ENCODE measurements at regions not wholly inside any gene's neighbourhood (a gene's known extent, or its start where the extent isn't known, plus 50 kb on each side); places are given as distances from the start of the nearest gene placed in this dataset.
"Not testable (repeated sequence)": the region's sequence is repeated elsewhere in the genome, so short reads cannot be mapped to it uniquely, and the experiment has no call there.

DNA sequence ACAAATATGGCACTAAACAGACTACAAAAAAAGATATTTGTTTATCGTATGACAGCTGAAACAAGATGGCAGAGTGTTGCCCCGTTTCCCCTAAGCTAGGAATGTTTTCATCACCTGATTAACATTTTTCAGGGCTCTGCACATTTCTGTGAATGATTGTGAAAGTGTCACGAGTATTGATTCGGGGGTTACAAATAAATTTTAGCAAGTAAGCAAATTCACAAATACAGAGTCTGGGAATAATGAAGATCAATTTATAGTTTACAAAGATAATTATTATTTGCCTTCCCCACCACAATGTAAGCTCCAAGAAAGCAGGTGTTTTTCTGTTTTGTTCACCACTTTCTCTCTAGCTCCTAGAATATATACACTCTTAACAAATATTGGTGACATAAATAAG, 361.2 kb upstream of the ERCC4 start:
- DNase-seq, result no peak

- no peak for DNase-seq
Measured at GRCh38 chr16:13559624-13560023, 360.3 kb upstream of the ERCC4 start.

DNA sequence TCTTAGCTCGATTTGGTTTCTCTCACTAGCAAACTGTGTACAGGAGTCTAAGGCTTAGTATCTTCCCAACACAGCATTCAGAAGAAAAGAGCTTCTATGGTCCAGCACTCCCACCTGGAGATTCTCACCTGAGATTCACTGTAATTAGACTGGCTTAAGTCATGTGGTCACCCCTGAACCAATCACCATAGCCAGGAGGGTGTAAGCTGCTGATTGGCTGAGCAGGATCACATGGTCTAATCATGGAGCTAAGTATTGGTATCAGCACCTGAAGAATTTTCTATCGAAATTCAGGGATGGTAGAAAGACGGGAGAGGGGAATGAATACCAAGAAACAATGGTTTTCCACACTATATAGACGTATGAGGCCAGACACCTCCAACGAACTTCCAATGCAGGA, 359.8 kb upstream of the ERCC4 start:
- no peak for DNase-seq

- DNase-seq, result no peak
Measured at GRCh38 chr16:13561291-13562070, 358.5 kb upstream of the ERCC4 start.

- no peak for DNase-seq
Measured at GRCh38 chr16:13568803-13569202, 351.2 kb upstream of the ERCC4 start.

GRCh38 chr16:13569986-13570385, 350.0 kb upstream of the ERCC4 start:
- DNase-seq, result no peak

- no peak for DNase-seq
Measured at GRCh38 chr16:13571036-13571435, 348.9 kb upstream of the ERCC4 start.

- no peak for DNase-seq
Measured at GRCh38 chr16:13573903-13574302, 346.1 kb upstream of the ERCC4 start.

DNA sequence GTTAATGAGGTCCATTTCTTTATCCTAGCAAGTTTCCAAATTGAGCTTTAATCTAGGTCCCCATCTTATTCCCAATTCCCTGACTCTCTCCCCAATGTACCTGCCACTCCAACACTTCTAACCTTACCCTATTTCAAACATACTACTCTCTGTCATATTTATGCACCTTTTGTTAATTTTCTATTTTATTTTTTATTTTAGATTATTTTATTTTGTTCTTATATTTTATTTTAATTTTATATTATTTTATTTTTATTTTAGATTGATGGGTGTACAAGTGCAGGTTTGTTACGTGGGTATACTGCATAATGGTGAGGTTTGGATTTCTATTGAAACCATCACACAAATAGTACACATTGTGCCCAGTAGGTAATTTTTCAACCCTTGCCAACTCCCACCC, 333.9 kb upstream of the ERCC4 start:
- DNase-seq, result no peak

DNA sequence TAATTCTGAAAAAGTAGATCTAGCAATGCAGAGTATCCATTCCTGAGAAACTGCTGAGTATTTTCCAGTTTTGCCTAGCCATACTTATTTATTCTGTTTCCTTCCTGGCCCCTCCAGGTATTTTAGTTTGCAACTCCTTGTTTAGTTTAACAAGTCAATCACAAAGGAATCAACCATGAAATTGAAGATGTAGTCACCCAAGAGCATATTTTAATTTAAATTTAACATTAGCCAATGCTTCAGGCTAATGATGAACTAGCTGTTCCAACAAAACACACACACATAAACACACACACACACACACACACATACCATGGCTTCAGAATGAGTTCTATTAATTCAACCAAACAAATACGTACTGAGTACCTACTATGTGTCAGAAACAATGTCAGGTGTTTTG, 332.8 kb upstream of the ERCC4 start:
- no peak for DNase-seq

DNA sequence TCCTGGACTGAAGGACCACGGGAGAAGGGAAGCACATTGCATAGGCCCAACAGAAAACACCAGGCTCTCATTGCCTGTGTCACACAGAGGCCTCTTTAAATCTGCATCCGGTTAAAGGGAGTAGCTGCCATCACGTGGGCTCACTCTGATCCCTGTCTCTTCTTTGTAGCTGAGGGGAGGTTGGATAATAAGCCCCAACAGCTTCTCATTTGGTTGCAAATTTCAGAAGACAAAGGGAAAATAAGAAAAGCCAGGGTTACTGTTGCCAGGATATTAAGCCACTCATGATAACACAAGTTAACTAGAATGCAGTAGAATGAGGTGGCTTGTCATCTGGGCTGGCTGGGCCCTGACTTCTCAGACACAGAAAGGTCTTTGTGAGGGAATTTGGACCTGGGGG, 325.1 kb upstream of the ERCC4 start:
- DNase-seq, result no peak

- no peak for DNase-seq
Measured at GRCh38 chr16:13606804-13607203, 313.1 kb upstream of the ERCC4 start.

DNA sequence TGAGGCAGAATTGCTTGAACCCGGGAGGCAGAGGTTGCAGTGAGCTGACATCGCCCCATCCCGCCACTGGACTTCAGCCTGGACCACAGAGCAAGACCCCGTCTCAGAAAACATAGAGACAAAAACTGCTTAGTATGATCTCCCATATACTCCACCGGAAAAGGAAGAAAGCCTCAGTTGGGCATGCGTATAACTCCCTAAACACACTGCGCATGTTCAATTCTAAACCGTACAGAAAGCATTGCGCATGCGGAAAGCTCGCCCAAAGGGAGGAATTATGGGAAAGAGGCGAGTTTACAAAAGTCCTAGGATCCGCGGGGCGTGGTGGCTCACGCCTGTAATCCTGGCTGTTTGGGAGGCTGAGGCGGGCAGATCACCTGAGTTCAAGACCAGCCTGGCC, 312.7 kb upstream of the ERCC4 start:
- no peak for DNase-seq

GRCh38 chr16:13611596-13611995, 308.4 kb upstream of the ERCC4 start:
- no peak for DNase-seq

GRCh38 chr16:13612623-13613022, 307.3 kb upstream of the ERCC4 start:
- DNase-seq, result no peak

- no peak for DNase-seq
Measured at GRCh38 chr16:13613165-13613564, 306.8 kb upstream of the ERCC4 start.

DNA sequence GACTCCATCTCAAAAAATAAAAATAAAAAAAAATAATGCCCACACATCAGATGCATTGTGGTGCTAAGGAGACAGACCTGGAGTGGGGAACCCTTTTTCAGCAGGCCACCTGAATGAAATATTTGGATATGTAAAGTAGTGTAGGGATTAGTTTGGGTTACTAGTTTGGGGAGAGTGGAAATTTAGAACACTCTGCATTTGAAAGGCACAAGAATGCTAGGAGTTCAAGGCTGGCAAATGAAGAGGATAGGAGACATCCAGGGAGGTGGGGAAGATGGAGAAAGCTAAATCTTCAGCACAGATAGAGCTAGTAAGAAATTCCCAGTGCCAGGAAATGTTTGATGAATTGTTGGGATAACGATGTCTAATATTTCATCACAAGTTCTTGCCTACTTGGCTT, 298.3 kb upstream of the ERCC4 start:
- no peak for DNase-seq

GRCh38 chr16:13628156-13628555, 291.8 kb upstream of the ERCC4 start:
- no peak for DNase-seq

DNA sequence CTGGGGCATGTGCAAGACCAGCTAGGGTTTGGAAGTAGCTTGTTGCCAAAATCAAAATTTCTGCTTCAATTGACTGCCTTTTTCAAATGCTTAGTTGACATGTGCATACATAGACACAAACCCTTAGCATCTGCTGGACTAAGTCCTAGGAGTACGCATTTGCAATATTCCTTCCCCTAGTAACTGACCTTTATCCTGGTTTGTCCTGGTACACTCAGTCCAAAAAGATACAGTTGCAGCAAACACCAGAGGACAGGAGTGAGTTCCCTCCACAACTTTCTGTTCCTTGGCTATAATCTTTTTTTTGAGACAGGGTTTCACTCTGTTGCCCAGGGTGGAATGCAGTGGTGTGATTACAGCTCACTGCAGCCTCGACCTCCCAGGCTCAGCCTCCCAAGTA, 290.2 kb upstream of the ERCC4 start:
- no peak for DNase-seq

GRCh38 chr16:13630374-13630773, 289.6 kb upstream of the ERCC4 start:
- no peak for DNase-seq

- DNase-seq, result no peak
Measured at GRCh38 chr16:13631213-13631767, 288.7 kb upstream of the ERCC4 start.

DNA sequence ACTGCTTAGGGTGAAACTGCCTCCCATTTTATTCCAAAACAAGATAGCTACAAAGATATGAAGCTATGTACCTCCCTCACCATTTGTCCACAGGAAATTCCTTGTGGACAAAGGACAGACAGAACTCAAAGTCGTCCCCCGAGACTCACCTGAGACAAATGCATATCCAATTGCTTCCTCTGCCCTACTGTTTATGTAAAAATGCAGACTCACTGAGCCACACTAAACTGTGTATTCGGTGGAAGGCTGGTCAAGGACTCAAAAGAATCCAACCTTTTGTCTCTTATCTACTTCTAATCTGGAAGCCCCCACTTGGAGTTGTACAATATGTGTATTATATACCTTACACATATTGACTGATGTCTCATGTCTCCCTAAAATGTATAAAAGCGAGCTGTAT, 288.0 kb upstream of the ERCC4 start:
- DNase-seq, result no peak

DNA sequence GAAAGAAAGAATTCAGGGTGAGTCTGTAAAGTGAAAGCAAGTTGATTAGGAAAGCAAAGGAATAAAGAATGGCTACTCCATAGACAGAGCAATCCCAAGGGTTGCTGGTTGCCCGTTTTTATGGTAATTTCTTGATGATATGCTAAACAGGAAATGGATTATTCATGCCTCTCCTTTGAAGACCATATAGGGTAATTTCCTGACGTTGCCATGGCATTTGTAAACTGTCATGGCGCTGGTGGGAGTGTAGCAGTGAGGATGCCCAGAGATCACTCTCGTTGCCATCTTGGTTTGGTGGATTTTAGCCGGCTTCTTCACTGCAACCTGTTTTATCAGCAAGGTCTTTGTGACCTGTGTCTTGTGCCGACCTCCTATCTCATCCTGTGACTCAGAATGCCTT, 287.4 kb upstream of the ERCC4 start:
- DNase-seq, result not testable (repeated sequence)

GRCh38 chr16:13633391-13633861, 286.5 kb upstream of the ERCC4 start:
- no peak for DNase-seq

DNA sequence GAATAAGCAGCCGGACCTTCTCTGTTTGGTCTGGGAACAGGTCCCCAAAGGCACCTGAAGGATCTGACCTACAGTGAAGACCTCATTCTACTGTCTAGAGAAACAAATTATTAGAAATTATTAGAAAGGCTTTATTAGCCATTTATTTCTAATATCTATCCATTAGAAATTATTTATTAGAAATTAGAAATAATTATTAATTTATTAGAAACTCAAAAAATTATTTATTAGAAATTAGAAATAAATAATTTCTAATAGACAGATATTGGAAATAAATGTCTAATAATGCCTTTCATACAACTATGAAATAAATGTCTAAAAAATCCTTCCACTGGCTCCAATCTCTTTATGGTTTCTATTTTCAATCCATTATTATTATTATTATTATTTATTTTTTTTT, 285.7 kb upstream of the ERCC4 start:
- DNase-seq, result no peak
